SH-SY5Y (cell line): ENCODE measurements at regions not wholly inside any gene's neighbourhood (a gene's known extent, or its start where the extent isn't known, plus 50 kb on each side); places are given as distances from the start of the nearest gene placed in this dataset.

Experiments
- GATA2 ChIP-seq: IDR thresholded peaks from 2 replicates; pipeline ENCODE4 v1.6.1; 2011; ENCODE audit warnings: mild to moderate bottlenecking, low read depth, low read length
- GATA3 ChIP-seq: IDR thresholded peaks from 2 replicates; pipeline ENCODE4 v1.6.1; 2011; ENCODE audit warnings: low read depth, mild to moderate bottlenecking, low read length, moderate library complexity

- TF ChIP-seq GATA3, result no peak
- no peak for TF ChIP-seq GATA2
Observed at GRCh38 chr1:102546251-102546650, 549.5 kb upstream of the OLFM3 start.
